ENCODE measurements at regions not wholly inside any gene's neighbourhood (a gene's known extent, or its start where the extent isn't known, plus 50 kb on each side); places are given as distances from the start of the nearest gene placed in this dataset.

DNA sequence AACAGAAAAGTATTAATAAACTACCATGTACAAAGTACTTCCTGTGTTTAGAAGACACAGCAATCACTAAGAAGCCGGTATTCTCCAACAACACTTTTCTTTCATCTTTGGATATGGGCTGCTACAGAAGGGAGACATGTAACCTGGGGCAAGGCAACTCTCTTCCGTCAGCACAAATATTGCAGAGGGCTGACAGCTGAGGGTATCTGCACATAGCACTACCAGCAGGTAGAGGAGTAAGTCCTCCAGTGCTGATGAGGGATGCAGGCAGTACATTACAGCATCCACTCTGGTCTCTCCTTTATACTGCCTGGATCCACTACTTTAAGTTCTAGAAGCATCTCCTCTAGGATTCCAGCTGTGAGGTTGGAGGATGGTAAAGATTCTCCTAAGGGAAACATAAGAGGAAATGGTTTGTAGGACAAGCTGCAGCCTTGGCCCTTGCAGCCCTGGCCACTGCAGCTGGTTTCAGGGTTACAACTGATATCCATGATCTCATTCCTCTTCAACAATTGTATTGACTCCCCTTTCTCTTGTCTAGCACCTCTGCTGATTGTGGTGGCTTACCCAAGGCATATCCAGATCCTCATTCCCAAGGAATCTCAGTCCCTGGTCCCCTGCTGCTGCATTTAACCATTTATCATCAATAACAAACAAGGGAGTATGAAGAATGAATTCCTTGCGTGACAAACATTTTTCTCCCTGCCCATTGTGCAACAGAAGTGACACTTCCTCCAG, 110.7 kb upstream of the ADGRF1 start:
- DNase-seq (ENCODE audit: low read depth): no peak
- H3K4me3 ChIP-seq (ENCODE audit: low read depth, low read length): no peak overlapping the region

DNA sequence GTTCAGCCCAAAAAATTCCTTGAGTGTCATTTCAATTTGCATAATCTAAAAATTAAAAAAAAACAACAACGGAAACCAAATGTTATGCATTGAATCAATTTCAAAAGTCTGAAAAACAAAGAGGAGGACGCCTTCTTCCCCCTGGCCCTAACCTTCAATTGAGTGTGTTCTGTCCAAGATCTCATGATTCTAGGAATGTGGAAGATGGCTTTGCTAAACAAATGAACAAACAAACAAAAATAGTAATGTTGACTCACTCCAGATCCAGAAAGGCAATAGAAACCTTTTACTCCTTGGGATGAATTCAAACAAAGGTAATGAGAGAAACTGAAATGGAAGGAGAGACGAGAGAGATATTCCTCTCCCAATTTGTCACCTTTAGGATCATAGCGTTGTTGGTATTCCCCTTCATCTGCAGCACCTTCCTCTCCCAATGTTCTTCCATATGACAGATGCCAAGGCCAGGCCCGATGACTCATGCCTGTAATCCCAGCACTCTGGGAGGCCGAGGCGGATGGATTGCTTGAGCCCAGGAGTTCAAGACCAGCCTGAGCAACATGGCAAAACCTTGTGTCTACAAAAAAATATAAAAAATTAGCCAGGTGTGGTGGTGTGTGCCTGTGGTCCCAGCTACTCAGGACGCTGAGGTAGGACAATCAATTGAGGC, 109.2 kb upstream of the ADGRF1 start:
- no peak for DNase-seq (ENCODE audit: low read depth)
- H3K4me3 ChIP-seq (ENCODE audit: low read depth, low read length): no peak overlapping the region

DNA sequence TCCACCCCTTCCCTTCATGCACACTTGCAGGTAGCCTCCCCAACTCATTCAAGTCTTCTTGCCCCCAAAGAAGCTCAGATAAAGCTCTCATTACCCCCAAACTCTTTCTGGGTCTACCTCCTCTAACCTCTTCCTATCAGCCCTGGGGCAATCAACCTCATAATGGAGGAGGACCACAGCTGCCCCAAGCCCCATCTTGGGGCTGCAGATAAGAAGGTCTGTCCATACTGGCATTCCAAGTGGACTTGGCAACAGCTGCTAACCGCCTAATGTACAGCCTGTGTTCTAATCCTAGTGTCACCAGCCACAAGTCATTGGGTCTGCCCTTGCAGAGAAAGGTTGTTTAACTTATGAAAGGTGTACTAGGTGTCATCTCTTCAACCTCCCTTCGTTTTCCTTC, 107.4 kb upstream of the ADGRF1 start:
- no peak for DNase-seq (ENCODE audit: low read depth)
- no peak overlapping the region for H3K4me3 ChIP-seq (ENCODE audit: low read depth, low read length)

DNA sequence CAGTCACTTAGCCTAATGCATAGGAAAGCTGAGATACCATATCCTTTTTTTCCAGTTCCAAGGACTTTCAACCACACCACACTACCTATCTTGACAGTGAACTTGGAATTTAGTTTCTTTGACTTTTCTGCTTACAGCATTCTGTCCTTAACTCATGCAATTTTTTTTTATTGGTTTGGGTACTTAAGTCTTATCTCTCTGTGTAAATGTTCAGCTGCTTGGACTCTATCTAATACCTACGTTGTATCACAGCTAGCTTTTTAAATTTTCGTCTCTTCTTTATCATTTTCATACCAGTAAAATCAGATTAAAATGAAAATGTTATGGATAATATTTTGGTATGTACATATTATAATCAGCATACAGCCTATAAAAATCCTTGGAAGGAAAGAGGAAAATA, 106.9 kb upstream of the ADGRF1 start:
- no peak overlapping the region for H3K4me3 ChIP-seq (ENCODE audit: low read depth, low read length)
- no peak for DNase-seq (ENCODE audit: low read depth)

DNA sequence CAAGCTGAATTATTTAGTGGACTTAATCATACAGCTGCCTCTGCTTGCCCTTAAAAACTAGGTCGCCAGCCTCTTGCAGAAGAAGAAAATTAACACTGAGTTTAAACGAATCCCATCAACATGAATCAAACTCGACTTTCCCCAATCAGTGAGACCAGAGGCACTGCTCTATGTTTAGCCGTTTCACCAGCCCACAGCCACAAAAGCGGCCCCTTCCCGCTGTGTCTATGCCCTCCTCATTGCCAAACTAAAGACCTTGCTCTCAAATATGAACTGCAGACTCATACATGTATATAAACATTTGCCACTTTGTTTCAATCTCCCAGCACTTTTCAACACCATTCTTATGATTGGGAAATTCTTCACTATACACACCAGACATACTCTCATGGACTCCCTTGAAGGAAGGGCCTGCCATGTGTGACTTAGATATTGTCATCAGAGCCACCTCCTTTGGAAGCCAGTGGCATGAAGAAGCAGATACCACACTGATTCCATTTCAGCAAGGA, 105.8 kb upstream of the ADGRF1 start:
- no peak for DNase-seq (ENCODE audit: low read depth)
- H3K4me3 ChIP-seq (ENCODE audit: low read depth, low read length): no peak overlapping the region

DNA sequence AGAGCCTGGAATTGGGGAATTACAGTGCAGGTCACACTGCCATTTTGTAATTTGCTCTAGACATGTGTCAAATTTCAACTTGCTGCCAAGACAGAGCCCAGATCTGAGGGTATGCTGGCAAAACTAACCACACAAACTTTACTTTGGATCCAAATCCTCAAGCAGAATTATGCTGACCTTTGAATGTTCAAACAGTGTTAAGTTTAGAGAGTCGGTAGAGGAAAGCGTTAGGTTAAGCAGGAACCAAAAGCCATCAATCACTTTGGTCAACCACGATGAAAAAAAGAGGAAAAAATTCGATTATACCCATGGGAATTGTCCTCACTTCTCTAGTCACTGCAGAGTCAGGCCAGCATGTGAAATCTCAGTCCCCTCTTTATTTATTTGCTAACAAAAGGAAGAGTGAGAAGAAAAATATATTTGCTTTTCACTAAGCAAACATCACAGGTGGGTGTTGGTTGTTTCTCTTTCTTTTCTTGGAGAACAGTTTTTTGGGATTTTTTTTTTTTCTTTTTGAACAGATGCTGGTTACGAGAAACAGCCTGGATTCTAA, 105.1 kb upstream of the ADGRF1 start:
- H3K4me3 ChIP-seq (ENCODE audit: low read depth, low read length): no peak overlapping the region
- no peak for DNase-seq (ENCODE audit: low read depth)

DNA sequence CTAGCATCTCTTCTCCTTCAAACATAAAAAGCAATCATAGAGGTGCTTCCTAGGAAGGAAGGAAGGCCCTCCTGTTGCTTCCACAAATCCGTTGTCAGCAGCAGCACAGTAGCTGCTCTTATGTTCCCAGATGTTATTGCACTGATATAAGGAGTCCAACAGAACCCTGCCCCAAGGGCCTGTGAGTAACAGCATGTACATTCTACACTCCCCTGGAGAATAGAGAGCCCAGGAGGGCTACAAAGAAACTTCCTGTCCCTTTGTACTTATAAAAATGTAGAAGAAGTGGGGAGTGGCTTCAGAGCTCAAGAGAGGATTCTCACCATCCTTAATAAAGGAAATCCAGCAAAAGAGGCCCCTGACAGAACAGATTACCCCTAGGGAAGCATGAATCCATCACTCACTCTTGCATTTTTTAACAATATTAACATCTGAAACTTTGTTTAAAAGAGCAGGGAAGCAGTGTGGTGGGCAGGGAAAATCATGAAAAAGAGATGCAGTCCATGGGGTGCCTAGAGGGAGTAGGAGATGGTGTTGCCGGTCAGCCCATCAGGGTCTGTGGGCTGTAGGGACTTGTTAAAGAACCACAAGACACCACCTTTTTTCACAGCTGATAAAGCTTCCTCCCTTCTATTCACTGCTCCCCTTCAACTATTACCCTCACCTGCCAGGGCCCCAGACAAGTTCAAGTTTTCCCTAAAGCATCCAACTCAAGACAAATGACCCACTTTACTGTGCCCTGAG, 104.5 kb upstream of the ADGRF1 start:
- no peak overlapping the region for H3K4me3 ChIP-seq (ENCODE audit: low read depth, low read length)
- no peak for DNase-seq (ENCODE audit: low read depth)

DNA sequence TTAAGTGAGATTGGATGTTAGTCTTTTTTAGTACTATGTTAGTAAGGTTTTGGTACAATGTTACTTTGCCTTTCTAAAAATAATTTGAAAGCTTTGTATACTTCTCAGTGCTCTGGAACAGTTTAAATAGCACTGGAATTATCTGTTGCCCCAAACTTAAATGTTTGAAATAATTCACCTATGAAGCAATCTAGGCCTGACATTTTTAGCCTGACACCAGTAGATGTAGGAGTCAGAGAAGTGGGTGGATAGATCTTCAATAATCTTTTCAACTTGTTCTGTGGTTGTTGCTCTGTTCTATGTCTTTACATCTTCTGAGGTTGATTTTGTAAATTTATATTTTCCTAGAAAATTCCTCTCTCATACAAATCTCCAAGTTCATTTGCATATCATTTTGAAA, 103.1 kb upstream of the ADGRF1 start:
- H3K4me3 ChIP-seq (ENCODE audit: low read depth, low read length): no peak overlapping the region
- no peak for DNase-seq (ENCODE audit: low read depth)

DNA sequence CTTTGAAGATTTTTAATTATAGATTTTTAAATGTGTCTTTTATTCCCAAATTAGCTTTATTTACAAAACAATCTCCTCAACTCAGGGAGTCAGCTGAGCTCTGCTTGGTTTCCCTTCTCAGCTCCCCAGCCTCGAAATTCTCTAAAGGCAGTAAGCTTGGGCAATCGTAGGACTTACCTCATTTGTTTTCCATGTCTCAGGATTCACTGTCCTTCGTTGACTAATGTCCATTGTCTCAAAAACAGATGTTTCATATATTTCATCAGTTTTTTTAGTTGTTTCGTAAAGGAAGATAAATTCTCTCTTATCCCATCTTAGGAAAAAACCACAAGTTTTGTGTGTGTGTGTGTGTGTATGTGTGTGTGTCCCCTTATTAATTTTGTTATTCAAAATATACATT, 102.2 kb upstream of the ADGRF1 start:
- peak; percentile 86 for DNase-seq (ENCODE audit: low read depth)
- no peak overlapping the region for H3K4me3 ChIP-seq (ENCODE audit: low read depth, low read length)

DNA sequence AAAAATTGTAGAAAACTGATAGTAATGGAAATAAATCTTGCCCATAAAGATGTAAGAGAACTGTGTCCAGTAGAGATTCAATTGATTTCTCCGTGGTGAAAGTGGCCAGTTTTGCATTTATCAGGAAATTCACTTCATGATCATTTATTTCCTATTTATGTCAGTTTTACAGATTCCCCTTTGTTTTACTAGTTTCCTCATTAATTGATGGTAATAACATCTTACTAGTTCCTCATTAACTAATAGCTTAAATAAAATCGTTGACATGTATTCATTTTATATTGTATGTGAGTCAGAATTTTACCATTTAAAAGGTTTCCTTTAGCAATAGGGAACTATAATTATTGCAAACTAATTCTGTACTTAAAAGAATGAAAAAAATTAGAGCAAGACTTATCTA, 99.8 kb upstream of the ADGRF1 start:
- no peak for DNase-seq (ENCODE audit: low read depth)
- no peak overlapping the region for H3K4me3 ChIP-seq (ENCODE audit: low read depth, low read length)

DNA sequence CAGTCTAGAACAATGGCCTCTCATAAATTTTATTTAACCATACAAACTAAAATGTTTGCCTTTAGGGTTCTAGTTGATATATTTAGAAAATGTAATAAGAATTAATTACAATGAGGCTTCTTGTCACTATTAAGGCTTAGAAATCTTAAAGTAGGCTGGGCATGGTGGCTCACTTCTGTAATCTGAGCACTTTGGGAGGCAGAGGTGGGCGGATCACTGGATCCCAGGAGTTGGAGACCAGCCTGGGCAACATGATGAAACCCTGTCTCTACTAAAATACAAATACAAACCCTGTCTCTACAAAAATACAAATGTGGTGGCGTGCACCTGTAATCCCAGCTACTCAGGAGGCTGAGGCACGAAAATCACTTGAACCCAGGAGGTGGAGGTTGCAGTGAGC, 99.0 kb upstream of the ADGRF1 start:
- no peak for DNase-seq (ENCODE audit: low read depth)
- no peak overlapping the region for H3K4me3 ChIP-seq (ENCODE audit: low read depth, low read length)

DNA sequence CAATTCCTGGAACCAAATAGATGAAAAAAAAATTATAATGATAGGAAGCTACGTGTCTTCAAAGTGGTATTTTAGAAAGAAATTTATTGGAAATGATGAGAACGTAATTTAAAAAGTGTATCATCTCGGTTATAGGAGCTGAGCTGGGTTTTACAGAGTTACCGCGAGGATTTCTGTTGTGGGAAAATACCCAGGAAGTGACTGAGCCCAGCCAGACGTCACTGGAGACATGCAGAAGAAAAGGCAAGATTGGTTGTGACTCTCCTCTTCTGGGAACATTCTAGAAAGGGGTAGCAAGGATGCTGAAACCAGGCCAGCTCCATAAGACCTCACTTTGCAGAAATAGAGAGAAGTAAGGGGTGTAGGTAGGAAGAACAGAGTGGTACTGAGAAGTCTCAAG, 95.9 kb upstream of the ADGRF1 start:
- peak; percentile 24 for DNase-seq (ENCODE audit: low read depth)
- no peak overlapping the region for H3K4me3 ChIP-seq (ENCODE audit: low read depth, low read length)

DNA sequence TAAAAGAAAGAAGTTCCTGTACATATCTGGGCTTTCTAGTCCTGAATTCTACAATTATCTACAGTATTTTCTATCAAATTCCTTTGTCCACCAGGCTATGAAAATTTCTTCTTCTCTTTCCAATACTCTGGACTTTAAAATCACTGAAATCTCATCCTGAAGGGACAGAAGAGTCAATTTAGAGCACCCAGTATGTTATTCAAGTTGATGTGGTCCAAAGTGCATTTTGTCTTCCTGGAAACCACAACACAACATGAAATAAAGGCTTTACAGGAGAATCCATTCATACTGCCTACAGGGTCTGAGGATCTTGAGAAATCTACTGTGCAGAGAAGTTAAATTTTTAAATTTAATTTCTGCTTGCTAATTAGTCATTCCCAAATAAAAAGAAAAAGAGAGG, 94.9 kb upstream of the ADGRF1 start:
- no peak overlapping the region for H3K4me3 ChIP-seq (ENCODE audit: low read depth, low read length)
- no peak for DNase-seq (ENCODE audit: low read depth)

DNA sequence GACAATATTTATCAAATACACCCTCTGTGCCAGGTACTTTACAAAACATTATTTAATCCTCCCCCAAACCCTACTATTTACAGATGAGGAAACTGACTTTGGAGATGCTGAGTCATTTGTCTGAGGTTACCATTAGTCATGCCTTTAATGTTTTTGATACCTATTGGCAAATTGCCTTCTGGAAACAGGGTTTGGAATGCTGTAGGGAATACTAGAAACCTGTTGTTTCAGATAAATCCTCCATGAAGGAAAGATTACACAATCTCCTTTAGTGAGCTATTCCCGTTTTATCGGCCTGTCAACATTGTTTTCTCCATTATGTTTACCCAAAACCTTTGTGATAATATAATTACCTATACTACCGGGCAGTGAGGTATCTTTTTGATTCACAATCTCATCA, 93.6 kb upstream of the ADGRF1 start:
- H3K4me3 ChIP-seq (ENCODE audit: low read depth, low read length): no peak overlapping the region
- DNase-seq (ENCODE audit: low read depth): peak; percentile 92

DNA sequence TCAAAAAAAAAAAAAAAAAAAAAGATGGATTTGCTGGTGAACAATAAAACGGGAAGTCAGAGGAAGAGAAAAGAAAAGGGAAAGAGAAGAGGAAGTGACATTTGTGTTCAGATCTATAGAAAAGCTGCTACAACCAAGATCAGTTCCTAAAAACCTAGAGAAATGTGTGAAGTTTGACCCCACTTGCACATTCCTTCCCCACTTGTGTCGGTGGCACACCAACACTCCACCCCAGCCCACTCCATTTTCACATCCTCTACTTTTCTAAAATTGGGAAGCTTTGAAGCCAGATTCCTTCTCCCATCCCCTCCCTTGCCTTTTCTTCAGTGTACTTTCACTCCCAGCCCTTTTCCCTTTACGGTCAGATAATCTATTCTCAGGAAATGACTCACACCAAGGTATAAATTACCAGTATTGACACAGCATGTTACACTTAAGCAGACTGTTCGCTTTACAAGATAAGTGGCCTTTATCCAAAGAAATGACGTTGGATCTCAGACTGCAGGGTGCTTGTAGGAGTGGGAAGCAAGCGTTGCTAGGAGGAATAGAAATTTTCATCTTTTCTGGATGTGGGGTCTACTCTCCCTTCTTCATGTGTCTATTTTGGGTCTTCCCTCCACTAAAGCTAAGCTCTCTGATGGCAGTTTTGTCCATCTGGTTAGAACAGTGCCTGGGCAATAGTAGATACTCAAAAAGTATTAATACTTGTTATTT, 92.5 kb upstream of the ADGRF1 start:
- DNase-seq (ENCODE audit: low read depth): peak; percentile 94
- no peak overlapping the region for H3K4me3 ChIP-seq (ENCODE audit: low read depth, low read length)

DNA sequence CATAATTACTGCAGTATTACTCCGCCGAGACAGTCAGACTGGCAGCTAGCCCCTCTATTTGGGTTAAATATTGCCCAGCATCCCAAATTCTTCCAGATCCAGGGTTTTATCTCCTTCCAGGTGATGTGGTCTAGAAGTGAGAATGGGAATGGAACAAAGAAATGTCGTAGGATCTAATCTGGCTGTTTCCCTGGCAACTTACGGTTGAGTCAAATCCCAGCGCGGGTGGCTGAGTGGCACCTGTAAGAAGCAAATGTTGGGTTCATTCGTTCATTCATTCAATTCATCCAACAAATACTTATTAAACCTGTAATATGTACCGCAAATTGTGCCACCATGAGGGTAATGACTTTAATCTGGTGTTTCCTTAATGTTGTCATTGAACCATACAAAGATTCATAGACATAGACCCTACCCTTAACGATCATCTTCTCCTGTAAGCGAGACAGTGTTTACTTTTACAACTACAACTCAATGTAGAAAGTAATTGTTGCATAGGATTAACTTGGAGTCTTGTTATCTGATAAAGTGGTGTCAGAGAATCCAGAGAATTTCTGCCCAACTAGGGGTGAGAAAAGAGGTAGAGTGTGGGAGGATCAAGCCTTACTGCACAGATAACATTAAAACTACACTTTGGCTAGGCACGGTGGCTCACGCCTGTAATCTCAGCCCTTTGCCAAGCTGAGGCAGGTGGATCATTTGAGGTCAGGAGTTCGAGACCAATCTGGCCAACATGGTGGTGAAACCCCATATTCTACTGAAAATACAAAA, 91.3 kb upstream of the ADGRF1 start:
- no peak overlapping the region for H3K4me3 ChIP-seq (ENCODE audit: low read depth, low read length)
- DNase-seq (ENCODE audit: low read depth): no peak

DNA sequence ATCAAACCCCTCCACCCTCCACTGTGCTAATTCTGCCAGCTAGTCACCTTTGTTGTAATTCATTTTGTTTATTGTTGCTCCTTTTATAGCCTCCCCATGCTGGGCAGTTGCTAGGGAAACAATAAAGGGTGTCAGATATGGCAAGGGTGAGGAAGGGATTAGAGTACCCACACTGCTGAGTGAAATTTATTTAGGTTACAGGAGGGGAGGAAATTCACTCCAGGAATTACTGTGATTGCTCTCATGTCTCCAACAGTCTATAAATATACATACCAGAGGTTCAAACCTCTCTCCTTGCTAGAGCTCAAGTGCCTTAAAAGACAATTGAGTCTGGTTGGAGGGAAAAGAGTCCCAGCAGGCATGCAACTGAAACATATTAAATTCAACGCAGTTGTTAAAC, 90.6 kb upstream of the ADGRF1 start:
- H3K4me3 ChIP-seq (ENCODE audit: low read depth, low read length): no peak overlapping the region
- DNase-seq (ENCODE audit: low read depth): no peak

DNA sequence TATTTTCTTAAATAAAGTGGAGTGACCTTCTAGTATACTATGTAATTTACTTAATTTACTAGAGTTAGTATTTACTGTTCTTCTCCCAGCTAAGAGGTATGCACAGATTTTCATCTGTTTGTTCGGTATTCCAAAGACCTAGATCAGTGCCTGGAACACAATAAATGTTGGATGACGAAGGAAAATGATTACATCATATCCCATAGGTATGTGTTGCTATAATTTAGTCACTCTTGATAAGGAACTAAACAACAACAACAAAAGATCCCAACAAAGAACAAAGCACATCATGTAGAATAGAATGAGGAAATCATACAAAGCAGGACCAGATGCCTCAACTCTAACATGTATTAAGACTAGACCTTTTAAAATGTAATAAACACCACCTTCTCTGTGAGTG, 89.6 kb upstream of the ADGRF1 start:
- no peak overlapping the region for H3K4me3 ChIP-seq (ENCODE audit: low read depth, low read length)
- no peak for DNase-seq (ENCODE audit: low read depth)

DNA sequence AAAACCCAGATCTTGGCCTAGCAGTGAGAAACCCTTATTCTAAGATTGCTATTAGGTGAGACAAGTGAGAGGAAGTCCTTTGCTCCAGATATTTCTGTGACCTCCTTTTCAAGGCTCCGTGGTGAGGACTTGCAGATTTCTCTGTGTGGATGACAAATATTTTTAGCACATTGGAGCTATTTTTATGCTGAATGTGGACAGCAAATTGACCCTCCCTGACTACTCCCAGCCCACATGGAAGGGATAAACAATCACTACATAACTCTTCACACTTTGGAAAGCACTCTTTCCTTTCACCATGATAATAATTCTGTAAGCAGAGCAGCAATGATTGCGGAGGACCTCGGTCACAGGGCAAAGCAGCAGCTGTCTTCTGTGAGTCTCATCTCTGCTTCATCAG, 88.0 kb upstream of the ADGRF1 start:
- no peak for DNase-seq (ENCODE audit: low read depth)
- no peak overlapping the region for H3K4me3 ChIP-seq (ENCODE audit: low read depth, low read length)
